ENCODE measurements at regions not wholly inside any gene's neighbourhood (a gene's known extent, or its start where the extent isn't known, plus 50 kb on each side); places are given as distances from the start of the nearest gene placed in this dataset.

- Histone ChIP-seq H3K4me2 (ENCODE audit: insufficient read depth, insufficient read length, low read length) (no peak overlapping the region), H3K27ac (ENCODE audit: insufficient read length, low read depth, low read length) (no peak overlapping the region), H4K91ac (ENCODE audit: insufficient read length, low read depth, low read length) (no peak overlapping the region), H2BK20ac (ENCODE audit: low read depth, low read length, poor library complexity, severe bottlenecking) (no peak overlapping the region), H3K23me2 (ENCODE audit: insufficient read length, low read depth, low read length, poor library complexity, severe bottlenecking) (no peaks in the 10 kb centered on the region), H2BK12ac (ENCODE audit: insufficient read length, low read depth, low read length) (no peak overlapping the region), H3K14ac (ENCODE audit: insufficient read depth, low read length) (no peak overlapping the region), H2BK15ac (ENCODE audit: low read depth, low read length) (no peak overlapping the region), H3K4me1 (ENCODE audit: insufficient read depth, low read length) (no peaks in the 10 kb centered on the region), H4K8ac (replicated peaks; ENCODE audit: insufficient read length, low read depth, low read length) (no peak overlapping the region), H2BK5ac (ENCODE audit: insufficient read length, low read length) (no peak overlapping the region), H3K9me3 (ENCODE audit: control insufficient read depth, low read depth, low read length) (no peaks in the 10 kb centered on the region), H4K20me1 (ENCODE audit: control insufficient read depth, insufficient read depth, insufficient read length) (no peaks in the 10 kb centered on the region), H4K5ac (ENCODE audit: insufficient read length, low read depth, low read length) (no peak overlapping the region), H3K56ac (ENCODE audit: insufficient read length, low read depth, low read length) (no peak overlapping the region), H2AFZ (ENCODE audit: low read length) (no peak overlapping the region), H2AK5ac (ENCODE audit: insufficient read length, low read length) (no peak overlapping the region), H3K79me1 (ENCODE audit: insufficient read depth, low read depth, low read length, poor library complexity, severe bottlenecking) (no peaks in the 10 kb centered on the region), H3K9ac (ENCODE audit: extremely low read depth, insufficient read length, low read length) (no peak overlapping the region), H3K18ac (ENCODE audit: insufficient read length, low read depth, low read length) (no peak overlapping the region), H3K79me2 (ENCODE audit: insufficient read depth, low read length) (no peaks in the 10 kb centered on the region), H3T11ph (ENCODE audit: low read length) (no peak overlapping the region), H2BK120ac (ENCODE audit: low read depth, low read length, poor library complexity, severe bottlenecking) (no peak overlapping the region), H3K27me3 (ENCODE audit: insufficient read depth, low read length) (no peaks in the 10 kb centered on the region), H3K23ac (ENCODE audit: insufficient read length, low read depth, low read length) (no peak overlapping the region), H3K4ac (ENCODE audit: low read depth, low read length) (no peak overlapping the region)
- no peaks in the 10 kb centered on the region for H3K4me1 Mint-ChIP-seq
- peaks cover 16 to 22% of the 10 kb centered on the region in 2 experiments for H3K9me3 Mint-ChIP-seq
- H3K4me3 Mint-ChIP-seq, result no peak overlapping the region
- H3K36me3 Mint-ChIP-seq (ENCODE audit: insufficient read depth in 1 of 3, low read depth in 3 of 3), result peaks cover 0 to 15% (median 1%) of the 10 kb centered on the region in 3 experiments; a peak in 3 of 7 replicates
- no peak overlapping the region for H3K27ac Mint-ChIP-seq
- WGBS (ENCODE audit: extremely low coverage, insufficient read length, low lambda C conversion rate), result no CpG with 5 or more reads among the region's 1 CpG
- H3K27me3 Mint-ChIP-seq (ENCODE audit: low read depth), result no peaks in the 10 kb centered on the region
- no peak for TF ChIP-seq CTCF (conservative IDR thresholded peaks at IDR 0.05)
- DNase-seq, result no peak
These were observed 460.4 kb downstream of the MBD2 start for GRCh38 chr18:53764086-53764485.

Measured in H9 (cell line).